ENCODE measurements at regions not wholly inside any gene's neighbourhood (a gene's known extent, or its start where the extent isn't known, plus 50 kb on each side); places are given as distances from the start of the nearest gene placed in this dataset.

DNA sequence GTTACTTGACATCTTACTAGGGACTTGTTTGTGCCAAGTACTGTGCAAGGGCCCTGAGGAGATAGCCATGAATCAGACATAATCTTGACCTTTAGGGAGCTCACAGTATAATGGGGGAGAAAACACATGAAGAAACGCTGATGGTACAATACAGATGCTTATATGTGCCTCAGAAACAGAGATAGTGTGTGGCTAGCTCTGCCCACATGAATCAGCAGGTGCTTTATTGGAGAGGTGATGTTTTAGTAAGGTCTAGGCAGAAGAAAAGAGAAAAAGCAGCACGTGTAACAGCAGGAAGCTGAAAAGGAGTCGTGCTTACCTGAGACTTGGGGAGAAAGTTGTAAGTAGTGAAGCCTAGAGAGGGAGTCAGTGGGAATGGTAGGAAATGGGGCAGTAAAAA lies 60.6 kb upstream of the LMO4 start:
- TF ChIP-seq CTCF (IDR thresholded peaks at IDR 0.05; ENCODE audit: insufficient read depth, low read length, poor library complexity, severe bottlenecking), result no peak

DNA sequence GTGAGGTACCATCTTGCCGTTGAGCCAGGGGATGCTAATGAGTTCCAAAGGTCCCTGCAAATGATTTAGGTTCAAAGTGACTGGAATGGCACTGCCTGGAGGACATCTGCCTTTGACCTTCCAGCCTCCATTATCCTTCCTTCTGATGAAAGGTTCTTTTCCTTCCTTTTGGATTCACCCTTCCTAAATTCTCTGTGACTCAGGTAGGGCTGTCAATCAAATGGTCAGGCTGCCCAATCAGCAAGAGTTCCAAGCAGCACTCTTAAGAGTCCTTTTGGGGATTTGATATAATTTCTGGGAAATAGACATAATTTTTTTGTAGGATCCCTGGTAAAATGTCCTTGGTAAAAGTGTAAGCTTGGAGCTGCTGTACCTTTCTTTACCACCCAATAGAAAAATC lies 58.8 kb upstream of the LMO4 start:
- TF ChIP-seq CTCF (IDR thresholded peaks at IDR 0.05; ENCODE audit: insufficient read depth, low read length, poor library complexity, severe bottlenecking), result no peak
- H3K4me3 ChIP-seq (replicated peaks; ENCODE audit: low read depth, low read length), result no peak overlapping the region
- H3K27me3 ChIP-seq (replicated peaks; ENCODE audit: control insufficient read depth, insufficient read depth, low read length), result peaks cover under 1% of the 10 kb centered on the region; the same call in 1 of the 2 replicates
- no peaks in the 10 kb centered on the region for H3K36me3 ChIP-seq (ENCODE audit: control insufficient read depth, insufficient read depth, low read length)
- no peak for DNase-seq (ENCODE audit: extremely low read depth, insufficient read length)

More for the DNA sequence above, 60.6 kb upstream of the LMO4 start:
- peaks cover 2% of the 10 kb centered on the region for H3K27me3 ChIP-seq (replicated peaks; ENCODE audit: control insufficient read depth, insufficient read depth, low read length)
- H3K4me3 ChIP-seq (replicated peaks; ENCODE audit: low read depth, low read length), result no peak overlapping the region
- no peak for DNase-seq (ENCODE audit: extremely low read depth, insufficient read length)
- H3K36me3 ChIP-seq (ENCODE audit: control insufficient read depth, insufficient read depth, low read length), result no peaks in the 10 kb centered on the region

- no peak for DNase-seq (ENCODE audit: extremely low read depth, insufficient read length)
- Histone ChIP-seq H3K27me3 (replicated peaks; ENCODE audit: control insufficient read depth, insufficient read depth, low read length) (no peaks in the 10 kb centered on the region), H3K36me3 (ENCODE audit: control insufficient read depth, insufficient read depth, low read length) (no peaks in the 10 kb centered on the region), H3K4me3 (replicated peaks; ENCODE audit: low read depth, low read length) (no peak overlapping the region)
- TF ChIP-seq CTCF (IDR thresholded peaks at IDR 0.05; ENCODE audit: insufficient read depth, low read length, poor library complexity, severe bottlenecking), result no peak
Observed at GRCh38 chr1:87273291-87273690, 55.4 kb upstream of the LMO4 start.

DNA sequence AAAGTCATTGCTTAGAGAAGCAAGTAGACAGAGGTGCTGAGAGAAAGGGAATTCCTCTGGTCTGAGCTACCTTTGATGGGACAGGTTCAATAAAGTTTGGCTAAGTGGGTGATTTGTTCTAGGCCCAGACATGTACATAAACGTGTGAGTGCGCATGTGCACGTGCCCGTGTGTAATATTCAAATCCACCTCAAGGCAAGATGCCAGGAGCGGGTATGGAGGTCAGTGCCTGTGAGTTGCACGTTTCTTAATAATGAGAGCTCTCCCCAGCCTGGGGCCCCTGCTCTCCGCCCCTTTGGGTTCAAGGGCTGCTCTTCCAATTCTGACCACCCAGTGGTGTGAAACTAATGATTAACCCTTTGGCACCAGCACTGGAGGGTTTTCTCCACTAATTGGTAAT lies 53.8 kb upstream of the LMO4 start:
- Histone ChIP-seq H3K4me3 (replicated peaks; ENCODE audit: low read depth, low read length) (no peak overlapping the region), H3K27me3 (replicated peaks; ENCODE audit: control insufficient read depth, insufficient read depth, low read length) (no peaks in the 10 kb centered on the region), H3K36me3 (ENCODE audit: control insufficient read depth, insufficient read depth, low read length) (no peaks in the 10 kb centered on the region)
- DNase-seq (ENCODE audit: extremely low read depth, insufficient read length), result no peak
- no peak for TF ChIP-seq CTCF (IDR thresholded peaks at IDR 0.05; ENCODE audit: insufficient read depth, low read length, poor library complexity, severe bottlenecking)

DNA sequence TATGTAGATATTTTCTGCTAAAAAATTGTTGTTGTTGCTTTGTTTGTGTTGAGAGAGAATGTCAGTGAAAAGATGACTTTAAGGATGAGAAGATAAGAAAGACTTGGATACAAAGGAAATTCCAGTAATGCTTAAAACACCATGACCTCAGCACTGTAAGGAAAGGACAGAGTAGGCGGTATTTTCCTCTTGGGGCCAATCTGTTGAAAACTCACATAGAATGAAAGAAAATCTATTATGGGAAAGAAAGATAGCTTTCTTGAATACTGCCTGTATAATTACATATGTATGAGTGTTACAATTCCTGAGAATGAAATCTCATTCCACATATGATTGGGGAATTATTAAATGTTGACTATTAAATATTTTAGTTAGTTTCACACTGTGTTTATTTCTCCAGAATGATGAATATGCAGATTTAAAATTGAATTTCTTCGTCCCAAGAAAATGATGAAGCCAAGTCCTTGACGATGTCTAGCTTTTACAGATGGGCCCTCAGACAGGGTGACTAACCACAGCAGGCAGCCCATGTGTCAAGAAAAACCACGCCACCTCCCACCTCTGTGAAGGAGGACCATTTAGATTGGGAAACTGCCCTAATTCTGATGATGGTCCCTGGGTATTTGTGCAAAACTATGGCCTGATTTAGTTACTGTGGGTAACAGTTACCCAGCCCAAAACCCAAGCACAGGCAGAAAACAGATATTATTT lies 49.7 kb upstream of the LMO4 start:
- H3K36me3 ChIP-seq (ENCODE audit: control insufficient read depth, insufficient read depth, low read length), result no peaks in the 10 kb centered on the region
- no peak for DNase-seq (ENCODE audit: extremely low read depth, insufficient read length)
- H3K4me3 ChIP-seq (replicated peaks; ENCODE audit: low read depth, low read length), result no peak overlapping the region
- H3K27me3 ChIP-seq (replicated peaks; ENCODE audit: control insufficient read depth, insufficient read depth, low read length), result no peaks in the 10 kb centered on the region
- no peak for TF ChIP-seq CTCF (IDR thresholded peaks at IDR 0.05; ENCODE audit: insufficient read depth, low read length, poor library complexity, severe bottlenecking)

All from GM06990 (cell line).